Astrocyte (in vitro differentiated cells and primary cell): ENCODE measurements at regions not wholly inside any gene's neighbourhood (a gene's known extent, or its start where the extent isn't known, plus 50 kb on each side); places are given as distances from the start of the nearest gene placed in this dataset.

Experiments
- DNase-seq: peaks from one replicate; pipeline ENCODE4 v3.0.0-alpha.2; 2010; ENCODE audit warnings: low read depth
- FAIRE-seq: peaks from 2 replicates; lab custom pipeline; 2011; peaks lifted over from hg19 to GRCh38; lab: Jason Lieb, UNC
- H2AFZ ChIP-seq: 2 replicates; pipeline ENCODE4 v1.6.0; 2012; ENCODE audit warnings: low read depth, low read length, inconsistent platforms
- H3K27ac ChIP-seq: 2 replicates; pipeline ENCODE4 v1.5.1; 2011; ENCODE audit warnings: low read depth, low read length, inconsistent platforms
- H3K27me3 ChIP-seq: 2 replicates; pipeline ENCODE4 v1.6.0; 2011; ENCODE audit warnings: low read length, inconsistent platforms; ENCODE audit not compliant: insufficient read depth
- H3K36me3 ChIP-seq: 2 replicates; pipeline ENCODE4 v1.5.1; 2011; ENCODE audit warnings: low read length, inconsistent platforms; ENCODE audit not compliant: insufficient read depth
- H3K4me1 ChIP-seq: 2 replicates; pipeline ENCODE4 v1.5.1; 2011; ENCODE audit warnings: low read length, inconsistent platforms; ENCODE audit not compliant: insufficient read depth
- H3K4me2 ChIP-seq: 2 replicates; pipeline ENCODE4 v1.6.0; 2012; ENCODE audit warnings: low read length, inconsistent platforms
- H3K4me3 ChIP-seq: 2 replicates; pipeline ENCODE4 v1.5.1; 2011; ENCODE audit warnings: low read depth, mild to moderate bottlenecking, low read length, inconsistent platforms; ENCODE audit not compliant: insufficient read depth
- H3K79me2 ChIP-seq: 2 replicates; pipeline ENCODE4 v1.6.0; 2012; ENCODE audit warnings: mild to moderate bottlenecking, low read length, inconsistent platforms; ENCODE audit not compliant: insufficient read depth
- H3K9ac ChIP-seq: 2 replicates; pipeline ENCODE4 v1.6.0; 2012; ENCODE audit warnings: mild to moderate bottlenecking, low read length, inconsistent platforms
- H3K9me3 ChIP-seq: 2 replicates; pipeline ENCODE4 v1.5.1; 2012; ENCODE audit warnings: low read depth, mild to moderate bottlenecking, low read length, inconsistent platforms; ENCODE audit not compliant: insufficient read depth
- H4K20me1 ChIP-seq: 2 replicates; pipeline ENCODE4 v1.6.0; 2012; ENCODE audit warnings: low read length, inconsistent platforms; ENCODE audit not compliant: insufficient read depth
- H3K27ac Mint-ChIP-seq: one replicate; pipeline ENCODE4 v1.8.0; 2021; ENCODE audit warnings: mild to moderate bottlenecking, mixed read lengths; ENCODE audit not compliant: unreplicated experiment
- H3K27me3 Mint-ChIP-seq: one replicate; pipeline ENCODE4 v1.8.0; 2021; ENCODE audit warnings: low read depth, mixed read lengths; ENCODE audit not compliant: unreplicated experiment
- H3K36me3 Mint-ChIP-seq: one replicate; pipeline ENCODE4 v1.8.0; 2021; ENCODE audit warnings: low read depth, mixed read lengths; ENCODE audit not compliant: unreplicated experiment
- H3K4me1 Mint-ChIP-seq: one replicate; pipeline ENCODE4 v1.8.0; 2021; ENCODE audit warnings: low read depth, mixed read lengths; ENCODE audit not compliant: unreplicated experiment
- H3K4me3 Mint-ChIP-seq: one replicate; pipeline ENCODE4 v1.8.0; 2021; ENCODE audit warnings: mild to moderate bottlenecking, moderate library complexity, mixed read lengths; ENCODE audit not compliant: unreplicated experiment
- H3K9me3 Mint-ChIP-seq: one replicate; pipeline ENCODE4 v1.8.0; 2021; ENCODE audit warnings: mild to moderate bottlenecking, mixed read lengths; ENCODE audit not compliant: unreplicated experiment
- CTCF ChIP-seq: IDR thresholded peaks from 2 replicates; pipeline ENCODE4 v1.5.1; 2011; ENCODE audit warnings: low read depth, mild to moderate bottlenecking, inconsistent platforms, low read length, moderate library complexity; ENCODE audit not compliant: insufficient read depth
- EZH2 ChIP-seq: IDR thresholded peaks from 2 replicates; pipeline ENCODE4 v1.6.1; 2012; ENCODE audit warnings: mild to moderate bottlenecking, low read length, inconsistent platforms; ENCODE audit not compliant: insufficient read depth

DNA sequence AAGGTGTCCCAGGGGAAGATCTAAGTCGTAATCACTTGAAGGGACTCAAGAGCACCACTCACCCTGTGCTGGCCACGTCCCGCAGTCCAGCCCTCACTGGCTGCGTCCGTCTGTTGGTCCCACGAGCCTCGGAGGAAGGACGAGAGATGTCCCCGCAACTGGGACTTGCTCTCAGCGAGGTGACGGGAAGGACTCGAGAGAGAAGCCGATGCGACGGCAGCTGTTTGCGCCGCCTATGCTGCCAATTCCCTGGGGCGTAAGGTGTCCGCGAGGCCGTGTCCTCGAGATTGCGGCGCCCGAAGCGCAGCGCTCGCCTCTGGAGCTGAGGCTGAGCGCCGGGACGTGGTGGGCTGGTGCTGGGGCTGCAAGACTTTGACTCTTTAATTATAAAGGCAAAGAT, 100.6 kb upstream of the SEMA3E start:
- Histone ChIP-seq H3K9ac (no peak overlapping the region), H3K79me2 (no peaks in the 10 kb centered on the region), H3K4me2 (no peak overlapping the region), H3K4me3 (no peak overlapping the region), H3K4me1 (no peaks in the 10 kb centered on the region), H2AFZ (no peak overlapping the region), H3K36me3 (no peaks in the 10 kb centered on the region), H3K27ac (no peak overlapping the region), H3K9me3 (no peaks in the 10 kb centered on the region), H4K20me1 (no peaks in the 10 kb centered on the region), H3K27me3 (no peaks in the 10 kb centered on the region)
- FAIRE-seq (no peak), DNase-seq (no peak)
- H3K36me3 Mint-ChIP-seq = no peaks in the 10 kb centered on the region
- H3K27ac Mint-ChIP-seq = no peak overlapping the region
- H3K9me3 Mint-ChIP-seq = peaks cover 8% of the 10 kb centered on the region
- no peaks in the 10 kb centered on the region for H3K27me3 Mint-ChIP-seq
- H3K4me1 Mint-ChIP-seq = no peaks in the 10 kb centered on the region
- no peak overlapping the region for H3K4me3 Mint-ChIP-seq
- no peak for TF ChIP-seq EZH2
- TF ChIP-seq CTCF = no peak

DNA sequence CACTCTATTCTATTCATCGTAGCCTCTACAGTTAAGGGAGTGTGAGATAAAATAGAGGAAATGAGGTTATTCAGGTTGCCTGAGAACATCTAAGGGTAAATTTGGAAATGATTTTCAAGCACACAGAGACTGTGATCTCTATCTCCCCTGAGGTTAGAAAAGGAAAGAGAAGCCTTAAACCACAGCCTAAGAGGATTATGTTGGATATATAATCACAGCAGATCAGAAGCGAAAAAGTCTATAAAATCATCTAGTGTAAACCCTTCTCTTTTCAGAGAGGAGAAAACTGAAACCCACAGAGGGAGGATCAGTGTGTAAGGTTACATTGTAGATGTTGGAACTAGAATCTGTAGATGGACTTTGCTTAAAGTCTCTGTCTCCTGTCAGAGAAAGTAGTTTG, 90.6 kb upstream of the SEMA3E start:
- Histone ChIP-seq H3K9ac (no peak overlapping the region), H3K9me3 (no peaks in the 10 kb centered on the region), H2AFZ (no peak overlapping the region), H3K4me3 (no peak overlapping the region), H3K36me3 (no peaks in the 10 kb centered on the region), H3K27me3 (no peaks in the 10 kb centered on the region), H3K79me2 (no peaks in the 10 kb centered on the region), H3K4me2 (no peak overlapping the region), H4K20me1 (no peaks in the 10 kb centered on the region), H3K27ac (no peak overlapping the region), H3K4me1 (no peaks in the 10 kb centered on the region)
- DNase-seq (no peak), FAIRE-seq (no peak)
- Mint-ChIP-seq H3K4me3 (no peak overlapping the region), H3K27me3 (no peaks in the 10 kb centered on the region), H3K27ac (no peak overlapping the region), H3K9me3 (no peaks in the 10 kb centered on the region), H3K4me1 (no peaks in the 10 kb centered on the region), H3K36me3 (no peaks in the 10 kb centered on the region)
- no peak for TF ChIP-seq EZH2
- no peak for TF ChIP-seq CTCF

GRCh38 chr7:83738291-83738835, 89.4 kb upstream of the SEMA3E start:
- no peak for FAIRE-seq
- H3K36me3 ChIP-seq = no peaks in the 10 kb centered on the region

More at GRCh38 chr7:83738291-83738835, 89.4 kb upstream of the SEMA3E start:
- no peaks in the 10 kb centered on the region for H3K9me3 ChIP-seq
- no peak overlapping the region for H3K4me3 ChIP-seq
- no peak overlapping the region for H3K9ac ChIP-seq
- H3K9me3 Mint-ChIP-seq = no peaks in the 10 kb centered on the region
- no peaks in the 10 kb centered on the region for H3K27me3 Mint-ChIP-seq
- no peak overlapping the region for H3K27ac ChIP-seq
- no peak for DNase-seq
- no peak for TF ChIP-seq CTCF
- H3K27me3 ChIP-seq = no peaks in the 10 kb centered on the region
- H3K4me3 Mint-ChIP-seq = no peak overlapping the region
- no peak overlapping the region for H3K27ac Mint-ChIP-seq
- H3K4me1 Mint-ChIP-seq = no peaks in the 10 kb centered on the region
- no peaks in the 10 kb centered on the region for H3K36me3 Mint-ChIP-seq
- H3K79me2 ChIP-seq = no peaks in the 10 kb centered on the region
- H3K4me2 ChIP-seq = no peak overlapping the region
- H2AFZ ChIP-seq = no peak overlapping the region
- H3K4me1 ChIP-seq = no peaks in the 10 kb centered on the region
- no peaks in the 10 kb centered on the region for H4K20me1 ChIP-seq
